IPS DF 6.9 (cell line): ENCODE measurements at regions not wholly inside any gene's neighbourhood (a gene's known extent, or its start where the extent isn't known, plus 50 kb on each side); places are given as distances from the start of the nearest gene placed in this dataset.

Source experiments
- DNase-seq: peaks from one replicate; pipeline ENCODE4 v3.0.0-alpha.2; 2013; ENCODE audit warnings: low read depth, low spot score
- H3K27ac ChIP-seq: one replicate; pipeline ENCODE4 v1.5.1; 2013; ENCODE audit warnings: low read length, control low read depth
- H3K27me3 ChIP-seq: 2 replicates; pipeline ENCODE4 v1.6.1; 2013; ENCODE audit warnings: mild to moderate bottlenecking, low read length; ENCODE audit not compliant: control insufficient read depth, insufficient read depth
- H3K36me3 ChIP-seq: 2 replicates; pipeline ENCODE4 v1.6.1; 2013; ENCODE audit warnings: low read length; ENCODE audit not compliant: control insufficient read depth, insufficient read depth
- H3K4me1 ChIP-seq: 2 replicates; pipeline ENCODE4 v1.6.1; 2013; ENCODE audit warnings: low read length; ENCODE audit not compliant: control insufficient read depth, insufficient read depth
- H3K4me3 ChIP-seq: 2 replicates; pipeline ENCODE4 v1.5.1; 2013; ENCODE audit warnings: mild to moderate bottlenecking, low read length
- H3K9me3 ChIP-seq: 2 replicates; pipeline ENCODE4 v1.6.1; 2013; ENCODE audit warnings: low read length, inconsistent platforms; ENCODE audit not compliant: control insufficient read depth, insufficient read depth
- WGBS: extraction: QIAGEN DNeasy Blood & Tissue Kit; methylation state at CpG from one replicate; pipeline ENCODE4 v1.1.7; 2013; ENCODE audit warnings: mixed read lengths, missing lambda C conversion rate; ENCODE audit not compliant: insufficient read length, insufficient coverage; 5-methylcytosine and 5-hydroxymethylcytosine counted together

GRCh38 chr6:9204171-9204570 is 768.8 kb upstream of the SLC35B3 start:
- H3K27me3 ChIP-seq, result no peaks in the 10 kb centered on the region
- H3K9me3 ChIP-seq, result no peaks in the 10 kb centered on the region
- H3K4me1 ChIP-seq, result no peaks in the 10 kb centered on the region
- no peaks in the 10 kb centered on the region for H3K36me3 ChIP-seq
- no CpG with 5 or more reads among the region's 1 CpG for WGBS
- H3K27ac ChIP-seq, result no peak overlapping the region
- no peak overlapping the region for H3K4me3 ChIP-seq
- DNase-seq, result no peak

- no peaks in the 10 kb centered on the region for H3K27me3 ChIP-seq
- H3K36me3 ChIP-seq, result no peaks in the 10 kb centered on the region
- no peak overlapping the region for H3K27ac ChIP-seq
- H3K9me3 ChIP-seq, result no peaks in the 10 kb centered on the region
- no peaks in the 10 kb centered on the region for H3K4me1 ChIP-seq
- DNase-seq, result no peak
- H3K4me3 ChIP-seq, result no peak overlapping the region
Measured at GRCh38 chr6:9200712-9201111, 765.4 kb upstream of the SLC35B3 start.

GRCh38 chr6:9197726-9198125 is 762.4 kb upstream of the SLC35B3 start:
- Histone ChIP-seq H3K4me3 (no peak overlapping the region), H3K27ac (no peak overlapping the region), H3K4me1 (no peaks in the 10 kb centered on the region), H3K9me3 (no peaks in the 10 kb centered on the region), H3K36me3 (no peaks in the 10 kb centered on the region), H3K27me3 (no peaks in the 10 kb centered on the region)
- WGBS, result no CpG with 5 or more reads among the region's 3 CpGs
- no peak for DNase-seq

GRCh38 chr6:9195322-9195721 is 760.0 kb upstream of the SLC35B3 start:
- Histone ChIP-seq H3K27ac (no peak overlapping the region), H3K4me3 (no peak overlapping the region), H3K4me1 (no peaks in the 10 kb centered on the region), H3K27me3 (no peaks in the 10 kb centered on the region), H3K36me3 (no peaks in the 10 kb centered on the region), H3K9me3 (no peaks in the 10 kb centered on the region)
- no CpG with 5 or more reads among the region's 1 CpG for WGBS
- no peak for DNase-seq

- Histone ChIP-seq H3K9me3 (no peaks in the 10 kb centered on the region), H3K4me1 (no peaks in the 10 kb centered on the region), H3K4me3 (no peak overlapping the region), H3K27ac (no peak overlapping the region), H3K36me3 (no peaks in the 10 kb centered on the region), H3K27me3 (no peaks in the 10 kb centered on the region)
- WGBS, result no CpG with 5 or more reads among the region's 4 CpGs
- DNase-seq, result no peak
Measured at GRCh38 chr6:9192405-9192909, 757.1 kb upstream of the SLC35B3 start.

GRCh38 chr6:9186148-9186547 is 750.8 kb upstream of the SLC35B3 start:
- no peak overlapping the region for H3K4me3 ChIP-seq
- no peaks in the 10 kb centered on the region for H3K27me3 ChIP-seq
- no peak overlapping the region for H3K27ac ChIP-seq
- H3K36me3 ChIP-seq, result no peaks in the 10 kb centered on the region
- H3K9me3 ChIP-seq, result no peaks in the 10 kb centered on the region
- no peak for DNase-seq
- H3K4me1 ChIP-seq, result no peaks in the 10 kb centered on the region

GRCh38 chr6:9178071-9178470 is 742.7 kb upstream of the SLC35B3 start:
- no peak for DNase-seq
- no peaks in the 10 kb centered on the region for H3K36me3 ChIP-seq
- H3K4me3 ChIP-seq, result no peak overlapping the region
- peaks cover 1% of the 10 kb centered on the region; the same call in 1 of the 2 replicates for H3K9me3 ChIP-seq
- H3K27me3 ChIP-seq, result no peaks in the 10 kb centered on the region
- H3K27ac ChIP-seq, result no peak overlapping the region
- no CpG with 5 or more reads among the region's 2 CpGs for WGBS
- H3K4me1 ChIP-seq, result no peaks in the 10 kb centered on the region

- Histone ChIP-seq H3K9me3 (peaks cover 1% of the 10 kb centered on the region; the same call in 1 of the 2 replicates), H3K27ac (no peak overlapping the region), H3K27me3 (no peaks in the 10 kb centered on the region), H3K36me3 (no peaks in the 10 kb centered on the region), H3K4me1 (no peaks in the 10 kb centered on the region), H3K4me3 (no peak overlapping the region)
- WGBS, result no CpG with 5 or more reads among the region's 7 CpGs
- DNase-seq, result no peak
Measured at GRCh38 chr6:9173229-9173628, 737.9 kb upstream of the SLC35B3 start.

- WGBS, result no CpG with 5 or more reads among the region's 1 CpG
Measured at GRCh38 chr6:9172096-9172495, 736.8 kb upstream of the SLC35B3 start.

GRCh38 chr6:9168669-9169068 is 733.3 kb upstream of the SLC35B3 start:
- no peak for DNase-seq
- H3K4me3 ChIP-seq, result no peak overlapping the region
- no CpG with 5 or more reads among the region's 1 CpG for WGBS
- H3K27ac ChIP-seq, result no peak overlapping the region
- H3K36me3 ChIP-seq, result no peaks in the 10 kb centered on the region
- no peaks in the 10 kb centered on the region for H3K27me3 ChIP-seq
- no peaks in the 10 kb centered on the region for H3K4me1 ChIP-seq
- peaks cover 1% of the 10 kb centered on the region; the same call in 1 of the 2 replicates for H3K9me3 ChIP-seq

More at GRCh38 chr6:9172096-9172495, 736.8 kb upstream of the SLC35B3 start:
- peaks cover 1% of the 10 kb centered on the region; the same call in 1 of the 2 replicates for H3K9me3 ChIP-seq
- no peak for DNase-seq
- no peak overlapping the region for H3K27ac ChIP-seq
- no peaks in the 10 kb centered on the region for H3K36me3 ChIP-seq
- no peak overlapping the region for H3K4me3 ChIP-seq
- no peaks in the 10 kb centered on the region for H3K27me3 ChIP-seq
- H3K4me1 ChIP-seq, result no peaks in the 10 kb centered on the region

- no peak overlapping the region for H3K4me3 ChIP-seq
- H3K4me1 ChIP-seq, result no peaks in the 10 kb centered on the region
- H3K27me3 ChIP-seq, result no peaks in the 10 kb centered on the region
- H3K36me3 ChIP-seq, result no peaks in the 10 kb centered on the region
- H3K27ac ChIP-seq, result no peak overlapping the region
- DNase-seq, result no peak
- H3K9me3 ChIP-seq, result no peaks in the 10 kb centered on the region
Measured at GRCh38 chr6:9161731-9162130, 726.4 kb upstream of the SLC35B3 start.
